ENCODE measurements at regions not wholly inside any gene's neighbourhood (a gene's known extent, or its start where the extent isn't known, plus 50 kb on each side); places are given as distances from the start of the nearest gene placed in this dataset.
A peak's percentile ranks its signal among the peaks of the same experiment; 100 is the strongest.

DNA sequence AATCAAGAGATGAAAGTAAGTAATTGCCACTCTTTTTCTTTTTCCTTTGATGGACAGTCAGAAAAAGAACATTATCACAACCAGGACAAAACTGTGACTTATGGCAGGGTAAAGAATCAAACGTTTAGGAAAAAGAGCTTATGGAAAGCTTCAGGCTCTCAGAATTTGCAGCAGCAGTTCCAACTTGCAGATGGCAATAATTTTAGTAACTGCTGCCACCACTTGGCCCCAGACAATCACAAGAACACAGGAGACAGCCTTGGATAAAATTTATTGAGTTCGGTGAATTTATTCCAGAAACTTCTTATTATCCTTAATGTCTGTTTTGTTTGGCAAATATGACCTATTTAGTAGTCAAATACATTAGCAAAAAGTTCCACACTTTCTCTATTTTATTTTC lies 804.4 kb downstream of the BRINP3 start:
- no peak for DNase-seq
- H3K36me3 Mint-ChIP-seq, result no peaks in the 10 kb centered on the region
- H3K27ac Mint-ChIP-seq, result no peak overlapping the region
- no peaks in the 10 kb centered on the region for H3K9me3 ChIP-seq (ENCODE audit: control insufficient read depth in 1 of 2, low read length in 2 of 2)
- peaks cover 0 to 29% (median 7%) of the 10 kb centered on the region in 8 donors for H3K9me3 Mint-ChIP-seq
- H3K27me3 Mint-ChIP-seq, result no peaks in the 10 kb centered on the region
- no peaks in the 10 kb centered on the region for H3K4me1 ChIP-seq (ENCODE audit: insufficient read depth, low read length)
- ChIA-PET POLR2A (ENCODE audit: partially characterized antibody) (no interaction called here), CTCF (ENCODE audit: partially characterized antibody) (no interaction called here)
- no peak overlapping the region for H3K4me3 Mint-ChIP-seq
- H3K4me3 ChIP-seq (ENCODE audit: low read length in 2 of 2), result no peak overlapping the region
- intact Hi-C loops (cut with micrococcal nuclease), result no loop called here
- H3K36me3 ChIP-seq (ENCODE audit: insufficient read depth, low read length), result no peaks in the 10 kb centered on the region
- no peak overlapping the region for H3K27ac ChIP-seq (ENCODE audit: low read depth, low read length)
- no peaks in the 10 kb centered on the region for H3K4me1 Mint-ChIP-seq
- no peaks in the 10 kb centered on the region for H3K27me3 ChIP-seq (ENCODE audit: insufficient read depth, low read length)

- Histone ChIP-seq H3K36me3 (ENCODE audit: insufficient read depth, low read length) (no peaks in the 10 kb centered on the region), H3K27ac (ENCODE audit: low read depth, low read length) (no peak overlapping the region), H3K4me1 (ENCODE audit: insufficient read depth, low read length) (no peaks in the 10 kb centered on the region), H3K4me3 (ENCODE audit: low read length in 2 of 2) (no peak overlapping the region), H3K9me3 (ENCODE audit: control insufficient read depth in 1 of 2, low read length in 2 of 2) (no peaks in the 10 kb centered on the region), H3K27me3 (ENCODE audit: insufficient read depth, low read length) (no peaks in the 10 kb centered on the region)
- Mint-ChIP-seq H3K4me3 (no peak overlapping the region), H3K27me3 (no peaks in the 10 kb centered on the region), H3K36me3 (no peaks in the 10 kb centered on the region), H3K4me1 (no peaks in the 10 kb centered on the region), H3K9me3 (peaks cover 0 to 29% (median 6%) of the 10 kb centered on the region in 8 donors), H3K27ac (no peak overlapping the region)
- no peak for DNase-seq
- ChIA-PET POLR2A (ENCODE audit: partially characterized antibody) (no interaction called here), CTCF (ENCODE audit: partially characterized antibody) (no interaction called here)
- intact Hi-C loops (cut with micrococcal nuclease), result no loop called here
These were observed 801.9 kb downstream of the BRINP3 start for GRCh38 chr1:189675712-189676244.

- no peak for DNase-seq
- Mint-ChIP-seq H3K4me3 (no peak overlapping the region), H3K27me3 (no peaks in the 10 kb centered on the region), H3K27ac (no peak overlapping the region), H3K9me3 (peaks cover 0 to 25% (median 9%) of the 10 kb centered on the region in 8 donors), H3K36me3 (no peaks in the 10 kb centered on the region), H3K4me1 (no peaks in the 10 kb centered on the region)
- POLR2A ChIA-PET (ENCODE audit: partially characterized antibody), result no interaction called here
- Histone ChIP-seq H3K4me3 (ENCODE audit: low read length in 2 of 2) (no peak overlapping the region), H3K27me3 (ENCODE audit: insufficient read depth, low read length) (no peaks in the 10 kb centered on the region), H3K4me1 (ENCODE audit: insufficient read depth, low read length) (no peaks in the 10 kb centered on the region), H3K27ac (ENCODE audit: low read depth, low read length) (no peak overlapping the region), H3K9me3 (ENCODE audit: control insufficient read depth in 1 of 2, low read length in 2 of 2) (no peaks in the 10 kb centered on the region), H3K36me3 (ENCODE audit: insufficient read depth, low read length) (no peaks in the 10 kb centered on the region)
- intact Hi-C loops (cut with micrococcal nuclease), result no loop called here
- CTCF ChIA-PET (ENCODE audit: partially characterized antibody), result no interaction called here
These were observed 798.9 kb downstream of the BRINP3 start for GRCh38 chr1:189678779-189679178.

GRCh38 chr1:189681252-189681919 lies 796.3 kb downstream of the BRINP3 start:
- POLR2A ChIA-PET (ENCODE audit: partially characterized antibody), result no interaction called here
- no peaks in the 10 kb centered on the region for H3K36me3 Mint-ChIP-seq
- H3K9me3 Mint-ChIP-seq, result peaks cover 0 to 25% (median 8%) of the 10 kb centered on the region in 8 donors
- CTCF ChIA-PET (ENCODE audit: partially characterized antibody), result no interaction called here
- Histone ChIP-seq H3K27ac (ENCODE audit: low read depth, low read length) (no peak overlapping the region), H3K27me3 (ENCODE audit: insufficient read depth, low read length) (no peaks in the 10 kb centered on the region), H3K4me3 (ENCODE audit: low read length in 2 of 2) (no peak overlapping the region), H3K4me1 (ENCODE audit: insufficient read depth, low read length) (no peaks in the 10 kb centered on the region), H3K36me3 (ENCODE audit: insufficient read depth, low read length) (no peaks in the 10 kb centered on the region), H3K9me3 (ENCODE audit: control insufficient read depth in 1 of 2, low read length in 2 of 2) (no peaks in the 10 kb centered on the region)
- no peak overlapping the region for H3K4me3 Mint-ChIP-seq
- no peaks in the 10 kb centered on the region for H3K27me3 Mint-ChIP-seq
- DNase-seq, result no peak
- intact Hi-C loops (cut with micrococcal nuclease), result no loop called here
- H3K4me1 Mint-ChIP-seq, result no peaks in the 10 kb centered on the region
- no peak overlapping the region for H3K27ac Mint-ChIP-seq

- Histone ChIP-seq H3K4me1 (ENCODE audit: insufficient read depth, low read length) (no peaks in the 10 kb centered on the region), H3K27ac (ENCODE audit: low read depth, low read length) (no peak overlapping the region), H3K27me3 (ENCODE audit: insufficient read depth, low read length) (no peaks in the 10 kb centered on the region), H3K36me3 (ENCODE audit: insufficient read depth, low read length) (no peaks in the 10 kb centered on the region), H3K9me3 (ENCODE audit: control insufficient read depth in 1 of 2, low read length in 2 of 2) (no peaks in the 10 kb centered on the region), H3K4me3 (ENCODE audit: low read length in 2 of 2) (no peak overlapping the region)
- ChIA-PET POLR2A (ENCODE audit: partially characterized antibody) (no interaction called here), CTCF (ENCODE audit: partially characterized antibody) (no interaction called here)
- no peak for DNase-seq
- no peaks in the 10 kb centered on the region for H3K36me3 Mint-ChIP-seq
- intact Hi-C loops (cut with micrococcal nuclease), result no loop called here
- no peak overlapping the region for H3K4me3 Mint-ChIP-seq
- peaks cover 0 to 21% (median 6%) of the 10 kb centered on the region in 8 donors for H3K9me3 Mint-ChIP-seq
- no peaks in the 10 kb centered on the region for H3K27me3 Mint-ChIP-seq
- no peak overlapping the region for H3K27ac Mint-ChIP-seq
- no peaks in the 10 kb centered on the region for H3K4me1 Mint-ChIP-seq
These were observed 795.1 kb downstream of the BRINP3 start for GRCh38 chr1:189682591-189682990.

DNA sequence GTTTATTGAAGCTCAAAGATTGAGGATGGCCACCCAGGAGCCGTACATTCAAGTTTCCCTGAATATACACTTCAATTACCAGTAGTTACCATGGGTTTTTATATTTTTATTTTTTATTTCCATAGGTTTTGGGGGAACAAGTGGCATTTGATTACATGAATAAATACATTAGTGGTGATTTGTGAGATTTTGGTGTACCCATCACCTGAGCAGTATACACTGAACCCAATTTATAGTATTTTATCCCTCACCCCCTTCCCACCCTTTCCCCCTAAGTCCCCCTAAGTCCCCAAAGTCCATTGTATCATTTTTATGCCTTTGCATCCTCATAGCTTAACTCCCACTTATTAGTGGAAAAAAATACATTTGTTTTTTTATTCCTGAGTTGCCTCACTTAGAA lies 791.4 kb downstream of the BRINP3 start:
- no peak overlapping the region for H3K4me3 Mint-ChIP-seq
- Histone ChIP-seq H3K4me1 (ENCODE audit: insufficient read depth, low read length) (no peaks in the 10 kb centered on the region), H3K36me3 (ENCODE audit: insufficient read depth, low read length) (no peaks in the 10 kb centered on the region), H3K27ac (ENCODE audit: low read depth, low read length) (no peak overlapping the region), H3K4me3 (ENCODE audit: low read length in 2 of 2) (no peak overlapping the region), H3K27me3 (ENCODE audit: insufficient read depth, low read length) (no peaks in the 10 kb centered on the region), H3K9me3 (ENCODE audit: control insufficient read depth in 1 of 2, low read length in 2 of 2) (no peaks in the 10 kb centered on the region)
- intact Hi-C loops (cut with micrococcal nuclease), result no loop called here
- H3K9me3 Mint-ChIP-seq, result peaks cover 0 to 19% (median 5%) of the 10 kb centered on the region in 8 donors
- no peaks in the 10 kb centered on the region for H3K27me3 Mint-ChIP-seq
- no peaks in the 10 kb centered on the region for H3K4me1 Mint-ChIP-seq
- no peak overlapping the region for H3K27ac Mint-ChIP-seq
- no peaks in the 10 kb centered on the region for H3K36me3 Mint-ChIP-seq
- ChIA-PET POLR2A (ENCODE audit: partially characterized antibody) (no interaction called here), CTCF (ENCODE audit: partially characterized antibody) (no interaction called here)
- no peak for DNase-seq

- no peak overlapping the region for H3K27ac ChIP-seq (ENCODE audit: low read depth, low read length)
- POLR2A ChIA-PET (ENCODE audit: partially characterized antibody), result no interaction called here
- Mint-ChIP-seq H3K36me3 (no peaks in the 10 kb centered on the region), H3K4me1 (no peaks in the 10 kb centered on the region), H3K27ac (peak overlapping the region in 1 of 7 donors; percentile 51), H3K27me3 (no peaks in the 10 kb centered on the region), H3K9me3 (peaks cover 3 to 29% (median 15%) of the 10 kb centered on the region in 8 donors), H3K4me3 (no peak overlapping the region)
- no peak overlapping the region for H3K4me3 ChIP-seq (ENCODE audit: low read length in 2 of 2)
- CTCF ChIA-PET (ENCODE audit: partially characterized antibody), result no interaction called here
- H3K27me3 ChIP-seq (ENCODE audit: insufficient read depth, low read length), result no peaks in the 10 kb centered on the region
- H3K36me3 ChIP-seq (ENCODE audit: insufficient read depth, low read length), result no peaks in the 10 kb centered on the region
- DNase-seq, result no peak
- intact Hi-C loops (cut with micrococcal nuclease), result no loop called here
- no peaks in the 10 kb centered on the region for H3K9me3 ChIP-seq (ENCODE audit: control insufficient read depth in 1 of 2, low read length in 2 of 2)
- H3K4me1 ChIP-seq (ENCODE audit: insufficient read depth, low read length), result no peaks in the 10 kb centered on the region
These were observed 784.5 kb downstream of the BRINP3 start for GRCh38 chr1:189693140-189693539.

- no peak overlapping the region for H3K4me3 Mint-ChIP-seq
These were observed 781.4 kb downstream of the BRINP3 start for GRCh38 chr1:189696297-189696696.

More at GRCh38 chr1:189696297-189696696, 781.4 kb downstream of the BRINP3 start:
- H3K36me3 Mint-ChIP-seq, result no peaks in the 10 kb centered on the region
- no peak overlapping the region for H3K27ac Mint-ChIP-seq
- Histone ChIP-seq H3K4me1 (ENCODE audit: insufficient read depth, low read length) (no peaks in the 10 kb centered on the region), H3K9me3 (ENCODE audit: control insufficient read depth in 1 of 2, low read length in 2 of 2) (no peaks in the 10 kb centered on the region), H3K27me3 (ENCODE audit: insufficient read depth, low read length) (no peaks in the 10 kb centered on the region), H3K4me3 (ENCODE audit: low read length in 2 of 2) (no peak overlapping the region), H3K27ac (ENCODE audit: low read depth, low read length) (no peak overlapping the region), H3K36me3 (ENCODE audit: insufficient read depth, low read length) (no peaks in the 10 kb centered on the region)
- intact Hi-C loops (cut with micrococcal nuclease), result no loop called here
- H3K4me1 Mint-ChIP-seq, result no peaks in the 10 kb centered on the region
- H3K9me3 Mint-ChIP-seq, result peaks cover 0 to 25% (median 15%) of the 10 kb centered on the region in 8 donors
- no peak for DNase-seq
- H3K27me3 Mint-ChIP-seq, result no peaks in the 10 kb centered on the region
- ChIA-PET CTCF (ENCODE audit: partially characterized antibody) (no interaction called here), POLR2A (ENCODE audit: partially characterized antibody) (no interaction called here)
